ENCODE measurements at regions not wholly inside any gene's neighbourhood (a gene's known extent, or its start where the extent isn't known, plus 50 kb on each side); places are given as distances from the start of the nearest gene placed in this dataset.

- H3K27me3 Mint-ChIP-seq, result no peaks in the 10 kb centered on the region
- H3K27ac Mint-ChIP-seq, result peak overlapping the region in 1 of 8 donors; percentile 58
- peaks cover 0 to 3% (median 0%) of the 10 kb centered on the region in 3 donors for H3K36me3 Mint-ChIP-seq
- Histone ChIP-seq H3K27me3 (ENCODE audit: insufficient read depth, low read length, poor library complexity, severe bottlenecking) (no peaks in the 10 kb centered on the region), H3K27ac (ENCODE audit: low read depth, low read length) (no peak overlapping the region), H3K9me3 (ENCODE audit: low read length) (no peaks in the 10 kb centered on the region), H3K4me1 (ENCODE audit: insufficient read depth, low read length) (no peaks in the 10 kb centered on the region), H3K4me3 (ENCODE audit: low read length) (no peak overlapping the region), H3K36me3 (ENCODE audit: insufficient read depth, low read length) (no peaks in the 10 kb centered on the region)
- H3K9me3 Mint-ChIP-seq, result peaks cover 8 to 34% (median 19%) of the 10 kb centered on the region in 5 donors
- H3K4me1 Mint-ChIP-seq, result no peaks in the 10 kb centered on the region
- CTCF ChIA-PET, result no interaction called here
- POLR2A ChIA-PET, result no interaction called here
- DNase-seq, result no peak
- H3K4me3 Mint-ChIP-seq, result no peak overlapping the region
Measured at GRCh38 chr16:76748461-76749348, 442.3 kb upstream of the MON1B start.

DNA sequence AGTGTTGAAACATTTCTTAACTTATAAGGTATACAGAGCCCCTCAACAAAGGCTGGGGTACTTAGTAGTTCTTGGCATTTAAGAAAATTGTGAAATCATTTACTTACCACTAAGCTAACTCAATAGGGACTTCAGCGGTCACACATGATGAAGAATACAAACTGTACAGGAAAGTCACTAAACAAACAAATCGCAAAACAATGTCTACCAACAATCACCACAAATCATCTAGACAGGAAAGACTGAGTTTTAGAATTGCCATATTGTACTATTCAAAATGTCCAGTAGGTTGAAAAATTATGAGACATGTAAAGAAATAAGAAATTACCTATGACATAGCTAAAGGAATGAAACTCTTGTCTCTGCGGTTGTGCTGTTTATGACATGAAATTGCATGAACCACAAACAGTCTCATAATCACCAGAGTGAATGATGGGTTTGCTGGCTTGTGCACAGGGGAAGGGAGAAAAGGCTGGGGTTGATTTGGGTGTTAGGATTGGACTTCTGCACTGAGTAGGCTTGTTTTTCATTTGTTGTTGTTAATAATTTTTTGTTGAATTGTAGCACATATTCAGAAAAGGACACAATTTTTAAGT is 441.1 kb upstream of the MON1B start:
- Mint-ChIP-seq H3K9me3 (peaks cover 6 to 26% (median 17%) of the 10 kb centered on the region in 5 donors), H3K4me3 (no peak overlapping the region), H3K27ac (no peak overlapping the region), H3K27me3 (no peaks in the 10 kb centered on the region), H3K36me3 (peaks cover 0 to 3% (median 0%) of the 10 kb centered on the region in 3 donors), H3K4me1 (no peaks in the 10 kb centered on the region)
- DNase-seq, result no peak
- Histone ChIP-seq H3K36me3 (ENCODE audit: insufficient read depth, low read length) (no peaks in the 10 kb centered on the region), H3K27me3 (ENCODE audit: insufficient read depth, low read length, poor library complexity, severe bottlenecking) (no peaks in the 10 kb centered on the region), H3K27ac (ENCODE audit: low read depth, low read length) (no peak overlapping the region), H3K4me1 (ENCODE audit: insufficient read depth, low read length) (no peaks in the 10 kb centered on the region), H3K9me3 (ENCODE audit: low read length) (no peaks in the 10 kb centered on the region), H3K4me3 (ENCODE audit: low read length) (no peak overlapping the region)
- CTCF ChIA-PET, result no interaction called here
- POLR2A ChIA-PET, result no interaction called here

GRCh38 chr16:76755496-76755895 is 435.5 kb upstream of the MON1B start:
- H3K4me3 ChIP-seq (ENCODE audit: low read length), result no peak overlapping the region
- ChIA-PET CTCF (no interaction called here), POLR2A (no interaction called here)
- Mint-ChIP-seq H3K36me3 (no peaks in the 10 kb centered on the region), H3K27ac (no peak overlapping the region), H3K27me3 (no peaks in the 10 kb centered on the region), H3K4me3 (no peak overlapping the region), H3K9me3 (peaks cover 0 to 28% (median 2%) of the 10 kb centered on the region in 5 donors), H3K4me1 (no peaks in the 10 kb centered on the region)
- no peaks in the 10 kb centered on the region for H3K27me3 ChIP-seq (ENCODE audit: insufficient read depth, low read length, poor library complexity, severe bottlenecking)
- H3K36me3 ChIP-seq (ENCODE audit: insufficient read depth, low read length), result no peaks in the 10 kb centered on the region
- DNase-seq, result no peak
- H3K4me1 ChIP-seq (ENCODE audit: insufficient read depth, low read length), result no peaks in the 10 kb centered on the region
- no peaks in the 10 kb centered on the region for H3K9me3 ChIP-seq (ENCODE audit: low read length)
- H3K27ac ChIP-seq (ENCODE audit: low read depth, low read length), result no peak overlapping the region

DNA sequence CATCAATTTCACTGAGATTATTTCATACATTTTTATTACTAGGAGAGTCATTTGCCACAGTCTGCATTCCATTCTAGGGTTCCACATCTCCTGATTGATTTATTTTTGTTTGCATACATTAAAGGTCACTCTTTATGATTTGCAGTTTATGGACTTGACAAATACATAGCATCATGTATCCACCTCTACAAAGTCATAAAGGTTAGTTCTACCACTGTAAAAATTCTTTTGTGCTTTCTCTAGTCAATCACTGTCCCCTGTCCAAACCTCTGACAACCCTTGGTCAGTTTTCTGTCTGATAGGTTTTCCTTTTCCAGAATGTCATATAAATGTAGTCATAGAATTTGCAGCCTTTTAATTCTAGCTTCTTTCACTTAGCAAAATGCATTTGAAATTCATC is 434.6 kb upstream of the MON1B start:
- no peak for DNase-seq

DNA sequence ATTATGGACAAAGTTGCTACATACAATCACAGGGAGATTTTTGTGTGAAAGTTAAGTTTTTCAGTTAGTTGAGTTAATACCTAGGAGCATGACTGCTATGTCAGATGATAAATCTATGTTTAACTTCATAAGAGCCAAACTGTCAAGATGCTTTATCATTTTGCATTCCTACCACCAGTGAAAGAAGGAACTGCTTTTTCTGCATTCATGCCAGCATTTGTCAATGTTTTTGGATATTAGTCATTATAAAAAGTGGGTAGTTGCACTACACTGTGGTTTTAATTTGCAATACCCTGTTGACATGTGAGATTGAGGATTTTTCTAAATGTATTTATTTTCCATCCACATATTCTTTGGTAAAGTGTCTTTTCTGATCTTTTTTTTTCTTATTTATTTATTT is 434.0 kb upstream of the MON1B start:
- no peak overlapping the region for H3K27ac ChIP-seq (ENCODE audit: low read depth, low read length)
- Mint-ChIP-seq H3K36me3 (no peaks in the 10 kb centered on the region), H3K27me3 (no peaks in the 10 kb centered on the region), H3K27ac (no peak overlapping the region), H3K4me1 (no peaks in the 10 kb centered on the region), H3K9me3 (peaks cover 2 to 26% (median 6%) of the 10 kb centered on the region in 5 donors), H3K4me3 (no peak overlapping the region)
- no peaks in the 10 kb centered on the region for H3K36me3 ChIP-seq (ENCODE audit: insufficient read depth, low read length)
- no peak overlapping the region for H3K4me3 ChIP-seq (ENCODE audit: low read length)
- POLR2A ChIA-PET, result no interaction called here
- no peaks in the 10 kb centered on the region for H3K4me1 ChIP-seq (ENCODE audit: insufficient read depth, low read length)
- CTCF ChIA-PET, result no interaction called here
- H3K9me3 ChIP-seq (ENCODE audit: low read length), result no peaks in the 10 kb centered on the region
- H3K27me3 ChIP-seq (ENCODE audit: insufficient read depth, low read length, poor library complexity, severe bottlenecking), result no peaks in the 10 kb centered on the region
- DNase-seq, result no peak

More for the DNA sequence above, 434.6 kb upstream of the MON1B start:
- ChIA-PET CTCF (no interaction called here), POLR2A (no interaction called here)
- Mint-ChIP-seq H3K4me3 (no peak overlapping the region), H3K4me1 (no peaks in the 10 kb centered on the region), H3K36me3 (no peaks in the 10 kb centered on the region), H3K9me3 (peaks cover 2 to 26% (median 6%) of the 10 kb centered on the region in 5 donors), H3K27ac (no peak overlapping the region), H3K27me3 (no peaks in the 10 kb centered on the region)
- Histone ChIP-seq H3K4me1 (ENCODE audit: insufficient read depth, low read length) (no peaks in the 10 kb centered on the region), H3K27me3 (ENCODE audit: insufficient read depth, low read length, poor library complexity, severe bottlenecking) (no peaks in the 10 kb centered on the region), H3K27ac (ENCODE audit: low read depth, low read length) (no peak overlapping the region), H3K9me3 (ENCODE audit: low read length) (no peaks in the 10 kb centered on the region), H3K4me3 (ENCODE audit: low read length) (no peak overlapping the region), H3K36me3 (ENCODE audit: insufficient read depth, low read length) (no peaks in the 10 kb centered on the region)

- Mint-ChIP-seq H3K4me3 (no peak overlapping the region), H3K36me3 (no peaks in the 10 kb centered on the region), H3K4me1 (no peaks in the 10 kb centered on the region), H3K27ac (no peak overlapping the region), H3K27me3 (no peaks in the 10 kb centered on the region), H3K9me3 (peaks cover 13 to 35% (median 21%) of the 10 kb centered on the region in 5 donors)
- POLR2A ChIA-PET, result no interaction called here
- no peaks in the 10 kb centered on the region for H3K9me3 ChIP-seq (ENCODE audit: low read length)
- no peaks in the 10 kb centered on the region for H3K36me3 ChIP-seq (ENCODE audit: insufficient read depth, low read length)
- no peak overlapping the region for H3K27ac ChIP-seq (ENCODE audit: low read depth, low read length)
- no peaks in the 10 kb centered on the region for H3K27me3 ChIP-seq (ENCODE audit: insufficient read depth, low read length, poor library complexity, severe bottlenecking)
- no peak overlapping the region for H3K4me3 ChIP-seq (ENCODE audit: low read length)
- no peaks in the 10 kb centered on the region for H3K4me1 ChIP-seq (ENCODE audit: insufficient read depth, low read length)
- no peak for DNase-seq
- CTCF ChIA-PET, result no interaction called here
Measured at GRCh38 chr16:76766538-76766937, 424.5 kb upstream of the MON1B start.

GRCh38 chr16:76768316-76768715 is 422.7 kb upstream of the MON1B start:
- H3K27ac Mint-ChIP-seq, result no peak overlapping the region
- no peak for DNase-seq
- H3K27me3 Mint-ChIP-seq, result no peaks in the 10 kb centered on the region
- H3K4me3 Mint-ChIP-seq, result no peak overlapping the region
- H3K9me3 ChIP-seq (ENCODE audit: low read length), result no peaks in the 10 kb centered on the region
- no peak overlapping the region for H3K27ac ChIP-seq (ENCODE audit: low read depth, low read length)
- CTCF ChIA-PET, result no interaction called here
- peaks cover 7 to 36% (median 19%) of the 10 kb centered on the region in 5 donors for H3K9me3 Mint-ChIP-seq
- H3K4me1 ChIP-seq (ENCODE audit: insufficient read depth, low read length), result no peaks in the 10 kb centered on the region
- H3K27me3 ChIP-seq (ENCODE audit: insufficient read depth, low read length, poor library complexity, severe bottlenecking), result no peaks in the 10 kb centered on the region
- no peaks in the 10 kb centered on the region for H3K4me1 Mint-ChIP-seq
- POLR2A ChIA-PET, result no interaction called here
- H3K4me3 ChIP-seq (ENCODE audit: low read length), result no peak overlapping the region
- no peaks in the 10 kb centered on the region for H3K36me3 Mint-ChIP-seq
- H3K36me3 ChIP-seq (ENCODE audit: insufficient read depth, low read length), result no peaks in the 10 kb centered on the region

- POLR2A ChIA-PET, result no interaction called here
- H3K4me3 ChIP-seq (ENCODE audit: low read length), result no peak overlapping the region
- Mint-ChIP-seq H3K9me3 (peaks cover 4 to 30% (median 19%) of the 10 kb centered on the region in 5 donors), H3K36me3 (no peaks in the 10 kb centered on the region), H3K4me3 (no peak overlapping the region), H3K27ac (no peak overlapping the region), H3K4me1 (no peaks in the 10 kb centered on the region), H3K27me3 (no peaks in the 10 kb centered on the region)
- no peaks in the 10 kb centered on the region for H3K4me1 ChIP-seq (ENCODE audit: insufficient read depth, low read length)
- no peaks in the 10 kb centered on the region for H3K9me3 ChIP-seq (ENCODE audit: low read length)
- no peak for DNase-seq
- CTCF ChIA-PET, result no interaction called here
- H3K36me3 ChIP-seq (ENCODE audit: insufficient read depth, low read length), result no peaks in the 10 kb centered on the region
- no peak overlapping the region for H3K27ac ChIP-seq (ENCODE audit: low read depth, low read length)
- no peaks in the 10 kb centered on the region for H3K27me3 ChIP-seq (ENCODE audit: insufficient read depth, low read length, poor library complexity, severe bottlenecking)
Measured at GRCh38 chr16:76768948-76769347, 422.0 kb upstream of the MON1B start.
